Left ventricle myocardium inferior (tissue), 1 donor: ENCODE measurements at regions not wholly inside any gene's neighbourhood (a gene's known extent, or its start where the extent isn't known, plus 50 kb on each side); places are given as distances from the start of the nearest gene placed in this dataset.

Experiments used
- DNase-seq: peaks from one replicate; pipeline ENCODE4 v3.0.0-alpha.2; 2020
- H3K27ac ChIP-seq: fragments of 200-600 bp; replicated peaks from 2 replicates; pipeline ENCODE4 v1.8.0; 2021
- H3K27me3 ChIP-seq: fragments of 200-600 bp; 2 replicates; pipeline ENCODE4 v1.8.0; 2021; ENCODE audit warnings: low read depth
- H3K36me3 ChIP-seq: fragments of 200-600 bp; 2 replicates; pipeline ENCODE4 v1.8.0; 2021
- H3K4me1 ChIP-seq: fragments of 200-600 bp; 2 replicates; pipeline ENCODE4 v1.8.0; 2021
- H3K4me3 ChIP-seq: fragments of 200-600 bp; 2 replicates; pipeline ENCODE4 v1.8.0; 2021; ENCODE audit warnings: mild to moderate bottlenecking, moderate library complexity
- H3K9me3 ChIP-seq: fragments of 200-600 bp; replicated peaks from 2 replicates; pipeline ENCODE4 v1.8.0; 2021
- CTCF ChIP-seq: fragments of 200-600 bp; IDR thresholded peaks from 2 replicates; pipeline ENCODE4 v1.8.0; 2021; ENCODE audit warnings: antibody characterized with exemption, mild to moderate bottlenecking, borderline replicate concordance
- intact Hi-C: fragments of 100-400 bp; cut with micrococcal nuclease; formaldehyde crosslinking; loops from one replicate; pipeline ENCODE4 v1.11.0; 2022
- donor health status: DM: no; HTN: yes; CAD: no; lungs with severe emphysema.

- H3K27ac ChIP-seq, result no peak overlapping the region
- H3K27me3 ChIP-seq, result no peaks in the 10 kb centered on the region
- intact Hi-C loops, result no loop called here
- DNase-seq, result no peak
- no peaks in the 10 kb centered on the region for H3K9me3 ChIP-seq
- H3K4me1 ChIP-seq, result no peaks in the 10 kb centered on the region
- no peaks in the 10 kb centered on the region for H3K36me3 ChIP-seq
- TF ChIP-seq CTCF, result no peak
- no peak overlapping the region for H3K4me3 ChIP-seq
These were observed 997.3 kb downstream of the REEP3 start for GRCh38 chr10:64518456-64518855.

GRCh38 chr10:64519427-64519826, 998.2 kb downstream of the REEP3 start:
- no peaks in the 10 kb centered on the region for H3K36me3 ChIP-seq
- H3K27ac ChIP-seq, result no peak overlapping the region

GRCh38 chr10:64519831-64520230, 998.6 kb downstream of the REEP3 start:
- no peak for DNase-seq
- Histone ChIP-seq H3K9me3 (no peaks in the 10 kb centered on the region), H3K36me3 (no peaks in the 10 kb centered on the region), H3K4me1 (no peaks in the 10 kb centered on the region), H3K4me3 (no peak overlapping the region), H3K27me3 (no peaks in the 10 kb centered on the region), H3K27ac (no peak overlapping the region)
- no peak for TF ChIP-seq CTCF
- intact Hi-C loops, result no loop called here

More at GRCh38 chr10:64519427-64519826, 998.2 kb downstream of the REEP3 start:
- Histone ChIP-seq H3K27me3 (no peaks in the 10 kb centered on the region), H3K4me3 (no peak overlapping the region), H3K9me3 (no peaks in the 10 kb centered on the region), H3K4me1 (no peaks in the 10 kb centered on the region)
- TF ChIP-seq CTCF, result no peak
- intact Hi-C loops, result no loop called here
- no peak for DNase-seq

GRCh38 chr10:64523065-64523759, 1002.0 kb downstream of the REEP3 start:
- no peak overlapping the region for H3K27ac ChIP-seq
- H3K4me1 ChIP-seq, result no peaks in the 10 kb centered on the region
- no peaks in the 10 kb centered on the region for H3K9me3 ChIP-seq
- TF ChIP-seq CTCF, result no peak
- intact Hi-C loops, result no loop called here
- DNase-seq, result no peak
- no peaks in the 10 kb centered on the region for H3K27me3 ChIP-seq
- no peak overlapping the region for H3K4me3 ChIP-seq
- H3K36me3 ChIP-seq, result no peaks in the 10 kb centered on the region

GRCh38 chr10:64528294-64529002, 1007.2 kb downstream of the REEP3 start:
- DNase-seq, result no peak
- H3K4me1 ChIP-seq, result no peaks in the 10 kb centered on the region
- H3K27me3 ChIP-seq, result no peaks in the 10 kb centered on the region
- H3K36me3 ChIP-seq, result no peaks in the 10 kb centered on the region
- H3K4me3 ChIP-seq, result no peak overlapping the region
- no peak for TF ChIP-seq CTCF
- no peak overlapping the region for H3K27ac ChIP-seq
- intact Hi-C loops, result no loop called here
- H3K9me3 ChIP-seq, result no peaks in the 10 kb centered on the region
